ENCODE measurements at regions not wholly inside any gene's neighbourhood (a gene's known extent, or its start where the extent isn't known, plus 50 kb on each side); places are given as distances from the start of the nearest gene placed in this dataset.
"Not testable (repeated sequence)": the region's sequence is repeated elsewhere in the genome, so short reads cannot be mapped to it uniquely, and the experiment has no call there.

- H3K27ac Mint-ChIP-seq = no peak overlapping the region
- no peak overlapping the region for H3K4me3 Mint-ChIP-seq
- H3K27me3 Mint-ChIP-seq = no peaks in the 10 kb centered on the region
These were observed 151.7 kb upstream of the NMUR2 start for GRCh38 chr5:152556784-152557183.

GRCh38 chr5:152560512-152561137 is 155.5 kb upstream of the NMUR2 start:
- H3K4me3 Mint-ChIP-seq = no peak overlapping the region

More at GRCh38 chr5:152556784-152557183, 151.7 kb upstream of the NMUR2 start:
- H3K4me1 Mint-ChIP-seq (ENCODE audit: low read depth) = no peaks in the 10 kb centered on the region
- H3K9me3 Mint-ChIP-seq = no peaks in the 10 kb centered on the region
- no peak for DNase-seq
- H3K36me3 Mint-ChIP-seq (ENCODE audit: low read depth) = no peaks in the 10 kb centered on the region

GRCh38 chr5:152568016-152568415 is 162.9 kb upstream of the NMUR2 start:
- H3K27me3 Mint-ChIP-seq = no peaks in the 10 kb centered on the region
- H3K4me1 Mint-ChIP-seq (ENCODE audit: low read depth) = no peaks in the 10 kb centered on the region
- DNase-seq = no peak
- H3K9me3 Mint-ChIP-seq = peaks cover under 1% of the 10 kb centered on the region
- no peaks in the 10 kb centered on the region for H3K36me3 Mint-ChIP-seq (ENCODE audit: low read depth)
- no peak overlapping the region for H3K4me3 Mint-ChIP-seq
- no peak overlapping the region for H3K27ac Mint-ChIP-seq

More at GRCh38 chr5:152560512-152561137, 155.5 kb upstream of the NMUR2 start:
- no peaks in the 10 kb centered on the region for H3K4me1 Mint-ChIP-seq (ENCODE audit: low read depth)
- no peaks in the 10 kb centered on the region for H3K36me3 Mint-ChIP-seq (ENCODE audit: low read depth)
- no peaks in the 10 kb centered on the region for H3K27me3 Mint-ChIP-seq
- no peaks in the 10 kb centered on the region for H3K9me3 Mint-ChIP-seq
- no peak overlapping the region for H3K27ac Mint-ChIP-seq
- DNase-seq = peak; percentile 33

GRCh38 chr5:152572812-152573211 is 167.7 kb upstream of the NMUR2 start:
- Mint-ChIP-seq H3K27me3 (no peaks in the 10 kb centered on the region), H3K4me3 (no peak overlapping the region), H3K27ac (no peak overlapping the region), H3K36me3 (ENCODE audit: low read depth) (no peaks in the 10 kb centered on the region), H3K9me3 (peaks cover 12% of the 10 kb centered on the region), H3K4me1 (ENCODE audit: low read depth) (no peaks in the 10 kb centered on the region)
- no peak for DNase-seq

GRCh38 chr5:152584103-152584502 is 179.0 kb upstream of the NMUR2 start:
- Mint-ChIP-seq H3K27me3 (peaks cover 11% of the 10 kb centered on the region), H3K4me1 (ENCODE audit: low read depth) (no peaks in the 10 kb centered on the region), H3K27ac (no peak overlapping the region), H3K9me3 (peaks cover 18% of the 10 kb centered on the region), H3K36me3 (ENCODE audit: low read depth) (no peaks in the 10 kb centered on the region), H3K4me3 (no peak overlapping the region)
- no peak for DNase-seq

GRCh38 chr5:152592416-152592815 is 187.3 kb upstream of the NMUR2 start:
- Mint-ChIP-seq H3K9me3 (peaks cover 8% of the 10 kb centered on the region), H3K36me3 (ENCODE audit: low read depth) (no peaks in the 10 kb centered on the region), H3K27me3 (no peaks in the 10 kb centered on the region), H3K4me1 (ENCODE audit: low read depth) (no peaks in the 10 kb centered on the region), H3K4me3 (no peak overlapping the region), H3K27ac (no peak overlapping the region)
- DNase-seq = no peak

GRCh38 chr5:152593388-152593787 is 188.3 kb upstream of the NMUR2 start:
- no peak overlapping the region for H3K27ac Mint-ChIP-seq
- H3K27me3 Mint-ChIP-seq = no peaks in the 10 kb centered on the region
- H3K4me1 Mint-ChIP-seq (ENCODE audit: low read depth) = no peaks in the 10 kb centered on the region
- H3K36me3 Mint-ChIP-seq (ENCODE audit: low read depth) = no peaks in the 10 kb centered on the region
- peaks cover 2% of the 10 kb centered on the region for H3K9me3 Mint-ChIP-seq
- H3K4me3 Mint-ChIP-seq = no peak overlapping the region
- DNase-seq = no peak

- Mint-ChIP-seq H3K36me3 (ENCODE audit: low read depth) (no peaks in the 10 kb centered on the region), H3K9me3 (no peaks in the 10 kb centered on the region), H3K4me3 (no peak overlapping the region), H3K27me3 (no peaks in the 10 kb centered on the region), H3K4me1 (ENCODE audit: low read depth) (no peaks in the 10 kb centered on the region), H3K27ac (no peak overlapping the region)
- DNase-seq = no peak
These were observed 190.3 kb upstream of the NMUR2 start for GRCh38 chr5:152595405-152595804.

GRCh38 chr5:152599096-152599495 is 194.0 kb upstream of the NMUR2 start:
- Mint-ChIP-seq H3K4me1 (ENCODE audit: low read depth) (no peaks in the 10 kb centered on the region), H3K27ac (no peak overlapping the region), H3K36me3 (ENCODE audit: low read depth) (no peaks in the 10 kb centered on the region), H3K27me3 (no peaks in the 10 kb centered on the region), H3K4me3 (no peak overlapping the region), H3K9me3 (no peaks in the 10 kb centered on the region)
- no peak for DNase-seq

GRCh38 chr5:152601806-152602732 is 197.0 kb upstream of the NMUR2 start:
- no peaks in the 10 kb centered on the region for H3K36me3 Mint-ChIP-seq (ENCODE audit: low read depth)
- H3K27me3 Mint-ChIP-seq = no peaks in the 10 kb centered on the region
- H3K27ac Mint-ChIP-seq = no peak overlapping the region
- no peak for DNase-seq
- H3K9me3 Mint-ChIP-seq = peaks cover 3% of the 10 kb centered on the region
- H3K4me3 Mint-ChIP-seq = no peak overlapping the region
- no peaks in the 10 kb centered on the region for H3K4me1 Mint-ChIP-seq (ENCODE audit: low read depth)

- not testable (repeated sequence) for H3K4me3 Mint-ChIP-seq; H3K27me3 Mint-ChIP-seq; H3K27ac Mint-ChIP-seq; H3K36me3 Mint-ChIP-seq (ENCODE audit: low read depth); H3K4me1 Mint-ChIP-seq (ENCODE audit: low read depth); H3K9me3 Mint-ChIP-seq; DNase-seq
These were observed 201.0 kb upstream of the NMUR2 start for GRCh38 chr5:152606050-152606449.

GRCh38 chr5:152606776-152607364 is 201.8 kb upstream of the NMUR2 start:
- DNase-seq = no peak
- Mint-ChIP-seq H3K9me3 (peaks cover 8% of the 10 kb centered on the region), H3K27ac (no peak overlapping the region)

GRCh38 chr5:152607401-152608160 is 202.5 kb upstream of the NMUR2 start:
- Mint-ChIP-seq H3K4me1 (ENCODE audit: low read depth) (no peaks in the 10 kb centered on the region), H3K36me3 (ENCODE audit: low read depth) (no peaks in the 10 kb centered on the region), H3K27ac (no peak overlapping the region)

More at GRCh38 chr5:152606776-152607364, 201.8 kb upstream of the NMUR2 start:
- Mint-ChIP-seq H3K4me1 (ENCODE audit: low read depth) (no peaks in the 10 kb centered on the region), H3K4me3 (no peak overlapping the region), H3K27me3 (no peaks in the 10 kb centered on the region), H3K36me3 (ENCODE audit: low read depth) (no peaks in the 10 kb centered on the region)

GRCh38 chr5:152608458-152608857 is 203.4 kb upstream of the NMUR2 start:
- Mint-ChIP-seq H3K9me3 (peaks cover 8% of the 10 kb centered on the region), H3K27me3 (no peaks in the 10 kb centered on the region), H3K4me1 (ENCODE audit: low read depth) (no peaks in the 10 kb centered on the region), H3K27ac (no peak overlapping the region), H3K36me3 (ENCODE audit: low read depth) (no peaks in the 10 kb centered on the region), H3K4me3 (no peak overlapping the region)
- DNase-seq = no peak

More at GRCh38 chr5:152607401-152608160, 202.5 kb upstream of the NMUR2 start:
- Mint-ChIP-seq H3K4me3 (no peak overlapping the region), H3K9me3 (peaks cover 8% of the 10 kb centered on the region), H3K27me3 (no peaks in the 10 kb centered on the region)
- no peak for DNase-seq

Measured in activated T-cell treated with anti-CD3 and anti-CD28 coated beads, Interleukin-2, amount 50 U/mL, for 24 hours (primary cell).